K562 (cell line): ENCODE measurements at regions not wholly inside any gene's neighbourhood (a gene's known extent, or its start where the extent isn't known, plus 50 kb on each side); places are given as distances from the start of the nearest gene placed in this dataset.

Source experiments
- ATAC-seq: fragments of 200-7000 bp; cut with Tn5 transposase; 3 replicates; pipeline ENCODE4 v1.9.1; 2020; ENCODE audit warnings: moderate library complexity
- BruUV-seq: library from RNA; stranded (reverse); fragments of 400-500 nt; replicated peaks from 2 replicates; lab custom pipeline; 2021; lab: Mats Ljungman, UMichigan
- CTCF ChIA-PET: fragments of 300-600 bp; formaldehyde crosslinking; extraction: SDS; loops from one replicate; lab custom pipeline; 2021; ENCODE audit warnings: low intra/inter-chr PET ratio; lab: Yijun Ruan, JAX
- POLR2A ChIA-PET: fragments of 300-600, 350-650 bp; sonication (Branson Sonifier 250); formaldehyde crosslinking; extraction: SDS; loops from one replicate; lab custom pipeline; 2021; ENCODE audit warnings: antibody characterized with exemption, inconsistent platforms; lab: Yijun Ruan, JAX
- DNase-seq, 4 experiments: peaks; one replicate each; pipeline versions ENCODE4 v3.0.0 to v3.0.0-alpha.2; 2011 to 2018; ENCODE audit warnings: low spot score in 3 of 4, mixed read lengths in 3 of 4; ENCODE audit errors: extremely low read depth in 1 of 4
- FAIRE-seq: peaks from 2 replicates; lab custom pipeline; 2011; peaks lifted over from hg19 to GRCh38; lab: Jason Lieb, UNC
- H2AFZ ChIP-seq: 2 replicates; pipeline ENCODE4 v1.6.0; 2011; ENCODE audit warnings: low read depth, low read length, control low read depth, inconsistent platforms
- H3K27ac ChIP-seq: fragments of 200-600 bp; 3 replicates; pipeline ENCODE4 v1.8.0; 2011; ENCODE audit warnings: low read depth, mild to moderate bottlenecking, control low read depth, inconsistent platforms, low read length, moderate library complexity, mixed read lengths; ENCODE audit errors: extremely low read depth
- H3K27me3 ChIP-seq, 2 experiments: fragments of 300-600 bp in 1 of 2; 2 replicates in 1 of 2; 3 replicates in 1 of 2; pipeline versions ENCODE4 v1.6.0 to v1.8.0; 2011; ENCODE audit warnings: inconsistent platforms in 2 of 2, low read length in 2 of 2, mild to moderate bottlenecking in 1 of 2, mixed read lengths in 1 of 2, moderate library complexity in 1 of 2; ENCODE audit not compliant: control insufficient read depth in 2 of 2, insufficient read depth in 2 of 2
- H3K36me3 ChIP-seq: fragments of 300-600 bp; 3 replicates; pipeline ENCODE4 v1.8.0; 2011; ENCODE audit warnings: mild to moderate bottlenecking, low read length, inconsistent platforms; ENCODE audit not compliant: control insufficient read depth, insufficient read depth
- H3K4me1 ChIP-seq, 2 experiments: fragments of 200-600 bp in 1 of 2; replicated peaks in 1 of 2; 2 replicates in 1 of 2; 3 replicates in 1 of 2; pipeline versions ENCODE4 v1.5.1 to v1.8.0; 2011; ENCODE audit warnings: inconsistent platforms in 2 of 2, low read length in 2 of 2, mild to moderate bottlenecking in 1 of 2, mixed read lengths in 1 of 2, moderate library complexity in 1 of 2; ENCODE audit not compliant: control insufficient read depth in 2 of 2, insufficient read depth in 2 of 2
- H3K4me2 ChIP-seq: 2 replicates; pipeline ENCODE4 v1.6.1; 2011; ENCODE audit warnings: low read length, control low read depth, inconsistent platforms, mixed read lengths; ENCODE audit not compliant: insufficient read depth
- H3K4me3 ChIP-seq: fragments of 200-600 bp; sonication (generic), shearing (Covaris generic); 2 replicates; pipeline ENCODE4 v1.5.1; 2016; ENCODE audit warnings: control low read depth, inconsistent platforms
- H3K79me2 ChIP-seq: fragments of 200-600 bp; 3 replicates; pipeline ENCODE4 v1.8.0; 2011; ENCODE audit warnings: low read length, inconsistent platforms; ENCODE audit not compliant: control insufficient read depth, insufficient read depth
- H3K9ac ChIP-seq, 2 experiments: 2 replicates each; pipeline versions ENCODE4 v1.6.0 to v1.6.1; 2011; ENCODE audit warnings: low read depth in 2 of 2, low read length in 2 of 2, control low read depth in 1 of 2, inconsistent platforms in 1 of 2, mild to moderate bottlenecking in 1 of 2, mixed read lengths in 1 of 2; ENCODE audit not compliant: insufficient read depth in 1 of 2
- H3K9me1 ChIP-seq: one replicate; pipeline ENCODE4 v1.6.0; 2011; ENCODE audit warnings: inconsistent platforms, mild to moderate bottlenecking, low read length, moderate library complexity; ENCODE audit not compliant: control insufficient read depth, insufficient read depth
- H3K9me3 ChIP-seq: replicated peaks from 2 replicates; pipeline ENCODE4 v1.5.1; 2011; ENCODE audit warnings: low read depth, low read length, inconsistent platforms; ENCODE audit not compliant: control insufficient read depth, insufficient read depth
- H4K20me1 ChIP-seq: replicated peaks from 2 replicates; pipeline ENCODE4 v1.6.1; 2011; ENCODE audit warnings: low read length, inconsistent platforms, mixed read lengths; ENCODE audit not compliant: control insufficient read depth, insufficient read depth
- ARID4B ChIP-seq: sonication (generic); formaldehyde crosslinking; IDR thresholded peaks from 2 replicates; pipeline ENCODE4 v1.8.0; 2022; ENCODE audit warnings: mild to moderate bottlenecking, missing genetic modification reagents
- BRF1 ChIP-seq: IDR thresholded peaks from 3 replicates; pipeline ENCODE4 v1.6.1; 2011; ENCODE audit warnings: borderline replicate concordance, mild to moderate bottlenecking; ENCODE audit not compliant: insufficient read length; ENCODE audit errors: extremely low read depth
- MAZ ChIP-seq, 2 experiments: fragments of 450-650 bp in 1 of 2; sonication (generic) in 1 of 2; formaldehyde crosslinking; IDR thresholded peaks in 1 of 2; conservative IDR thresholded peaks in 1 of 2; 2 replicates each; pipeline versions ENCODE4 v1.4.0 to v1.5.0; 2020; ENCODE audit warnings: mild to moderate bottlenecking in 1 of 2, missing genetic modification reagents in 1 of 2
- NFIX ChIP-seq: fragments of 250-450 bp; sonication (Bioruptor Pico); IDR thresholded peaks from 2 replicates; pipeline ENCODE4 v1.4.0; 2020; ENCODE audit warnings: low read depth, mild to moderate bottlenecking, moderate library complexity
- NFXL1 ChIP-seq: fragments of 450-650 bp; formaldehyde crosslinking; IDR thresholded peaks from 2 replicates; pipeline ENCODE4 v1.4.0; 2021; ENCODE audit warnings: mild to moderate bottlenecking
- NRF1 ChIP-seq, 2 experiments: fragments of 450-650 bp; IDR thresholded peaks in 1 of 2; conservative IDR thresholded peaks in 1 of 2; 2 replicates each; pipeline ENCODE4 v1.6.1; 2014; ENCODE audit warnings: mild to moderate bottlenecking in 2 of 2
- RAD21 ChIP-seq, 2 experiments: fragments of 250-450 bp in 1 of 2; fragments of 450-650 bp in 1 of 2; sonication (Bioruptor Pico) in 1 of 2; formaldehyde crosslinking in 1 of 2; IDR thresholded peaks in 1 of 2; conservative IDR thresholded peaks in 1 of 2; 2 replicates each; pipeline versions ENCODE4 v1.4.0 to v1.8.0; 2020 to 2022; ENCODE audit warnings: mild to moderate bottlenecking in 2 of 2, moderate library complexity in 1 of 2
- RB1 ChIP-seq: fragments of 450-650 bp; IDR thresholded peaks from 2 replicates; pipeline ENCODE4 v1.6.1; 2017; ENCODE audit warnings: low read depth, mild to moderate bottlenecking
- RBM34 ChIP-seq: fragments of 200-400 bp; formaldehyde crosslinking; IDR thresholded peaks from 2 replicates; pipeline ENCODE4 v1.6.1; 2018; ENCODE audit warnings: low read length, borderline replicate concordance; ENCODE audit not compliant: insufficient read depth
- RHOXF2B ChIP-seq: fragments of 250-450 bp; sonication (Bioruptor Pico); conservative IDR thresholded peaks from 2 replicates; pipeline ENCODE4 v1.5.1; 2021
- SAP30 ChIP-seq: fragments of 200-600 bp; sonication (generic); IDR thresholded peaks from 2 replicates; pipeline ENCODE4 v1.6.1; 2012; ENCODE audit warnings: borderline replicate concordance, low read depth, mild to moderate bottlenecking, moderate library complexity, low read length, control low read depth, inconsistent platforms; ENCODE audit not compliant: insufficient read depth, poor library complexity, severe bottlenecking
- ZNF174 ChIP-seq: fragments of 250-450 bp; sonication (Bioruptor Pico); IDR thresholded peaks from 2 replicates; pipeline ENCODE4 v1.4.0; 2020; ENCODE audit warnings: mild to moderate bottlenecking
- ZNF436 ChIP-seq: fragments of 250-450, 450-650 bp; sonication (Bioruptor Pico); formaldehyde crosslinking; IDR thresholded peaks from 2 replicates; pipeline ENCODE4 v1.7.0; 2020; ENCODE audit warnings: mild to moderate bottlenecking
- WGBS: fragments of 100-300 bp; shearing (Covaris generic); methylation state at CpG from one replicate; pipeline ENCODE4 v1.1.6; 2016; ENCODE audit warnings: low coverage, mixed read lengths; ENCODE audit not compliant: insufficient coverage; ENCODE audit errors: missing lambda C conversion rate; 5-methylcytosine and 5-hydroxymethylcytosine counted together
- in situ Hi-C: fragments of 300-500 bp; cut with MboI; formaldehyde crosslinking; loops from 4 replicates; pipeline ENCODE4 v1.15.0; 2018; ENCODE audit warnings: inconsistent platforms, mixed read lengths
- intact Hi-C: fragments of 100-400 bp; cut with micrococcal nuclease; formaldehyde crosslinking; loops from 2 replicates; pipeline ENCODE4 v1.14.2; 2022

GRCh38 chr7:153109566-153109965, 350.0 kb downstream of the ACTR3B start:
- 4% methylated on average over 8 of the region's 8 CpGs for whole genome bisulfite sequencing
- no peaks in the 10 kb centered on the region for H3K4me1 ChIP-seq

More at GRCh38 chr7:153109566-153109965, 350.0 kb downstream of the ACTR3B start:
- Histone ChIP-seq H3K4me3 (no peak overlapping the region), H3K79me2 (no peaks in the 10 kb centered on the region), H3K27ac (no peak overlapping the region), H3K4me2 (no peak overlapping the region), H3K9me3 (0 out of 2 replicates have a peak, but pooled peaks cover 2% of the 10 kb centered on the region), H4K20me1 (no peaks in the 10 kb centered on the region), H3K9me1 (no peaks in the 10 kb centered on the region), H3K36me3 (no peaks in the 10 kb centered on the region), H3K27me3 (peaks cover 0 to 17% of the 10 kb centered on the region in 2 experiments; a peak in 2 of 5 replicates), H3K9ac (no peak overlapping the region), H2AFZ (no peak overlapping the region)
- DNase-seq (no peak), ATAC-seq (no peak), FAIRE-seq (no peak)
- TF ChIP-seq NRF1 (conservative IDR thresholded peaks at IDR 0.05 in 1 of 2, IDR thresholded peaks at IDR 0.05 in 1 of 2) (no peak), RB1 (no peak), ZNF174 (CRISPR knock-in tag) (no peak), RAD21 (CRISPR knock-in tag; conservative IDR thresholded peaks at IDR 0.05 in 1 of 2, IDR thresholded peaks at IDR 0.05 in 1 of 2) (no peak), NFIX (CRISPR knock-in tag) (no peak), NFXL1 (no peak), ARID4B (CRISPR knock-in tag) (no peak), MAZ (CRISPR knock-in tag; conservative IDR thresholded peaks at IDR 0.05 in 1 of 2, IDR thresholded peaks at IDR 0.05 in 1 of 2) (no peak), ZNF436 (no peak), SAP30 (no peak), RHOXF2B (CRISPR knock-in tag) (no peak), BRF1 (no peak), RBM34 (no peak)
- in situ Hi-C loops = no loop called here
- no TSS peak for BruUV-seq
- CTCF ChIA-PET = interaction anchor here (0.6 kb wide), 1 partner anchor 1546 kb away, joined by 3 read pairs; no protein-coding TSS in a partner anchor
- intact Hi-C loops = loop anchor here (10.0 kb wide), 1 partner anchor 215 kb away; no protein-coding TSS in a partner anchor
- POLR2A ChIA-PET = no interaction called here
